ENCODE measurements at regions not wholly inside any gene's neighbourhood (a gene's known extent, or its start where the extent isn't known, plus 50 kb on each side); places are given as distances from the start of the nearest gene placed in this dataset.

- DNase-seq (ENCODE audit: low read depth in 2 of 2): no peak
Measured at GRCh38 chr7:133190650-133191049, 62.2 kb upstream of the EXOC4 start.

DNA sequence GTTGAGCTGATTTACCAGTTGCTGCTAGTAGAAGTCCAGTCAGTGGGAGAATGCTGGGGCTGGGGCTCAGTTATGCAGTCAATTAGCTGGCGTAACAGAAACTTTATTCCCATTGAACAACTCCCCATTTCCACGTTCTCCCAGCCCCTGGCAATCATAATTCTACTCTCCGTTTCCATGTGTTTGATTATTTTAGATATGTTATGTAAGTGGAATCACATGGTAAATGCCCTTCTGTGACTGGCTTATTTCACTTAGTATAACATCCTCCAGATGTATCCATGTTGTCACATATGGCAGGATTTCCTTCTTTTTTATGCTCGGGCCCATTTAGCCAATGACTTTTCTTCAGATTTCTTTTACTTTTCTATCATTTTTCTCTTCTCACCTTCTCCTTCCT is 61.1 kb upstream of the EXOC4 start:
- DNase-seq (ENCODE audit: low read depth in 2 of 2): no peak

DNA sequence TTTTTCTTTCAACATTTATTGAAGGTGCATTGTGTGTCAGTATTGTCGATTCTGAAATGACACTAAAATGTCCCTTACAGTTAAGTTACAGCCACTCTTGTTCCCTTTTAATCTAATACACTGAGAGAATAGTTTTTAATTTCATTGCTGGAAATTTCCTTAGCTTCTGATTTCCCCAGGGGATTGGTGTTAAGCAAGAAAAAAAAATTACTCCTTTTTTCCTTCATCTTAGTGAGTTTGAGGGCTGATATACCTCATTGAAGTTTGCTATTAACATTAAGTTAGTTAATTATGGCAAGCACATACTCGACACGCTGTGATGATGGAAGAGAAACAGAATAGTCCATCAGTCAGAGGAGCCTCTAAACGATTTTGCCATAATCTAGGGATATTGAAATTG is 57.0 kb upstream of the EXOC4 start:
- no peak for DNase-seq (ENCODE audit: low read depth in 2 of 2)

- no peak for DNase-seq (ENCODE audit: low read depth in 2 of 2)
Measured at GRCh38 chr7:133196856-133197612, 55.8 kb upstream of the EXOC4 start.

- no peak for DNase-seq (ENCODE audit: low read depth in 2 of 2)
Measured at GRCh38 chr7:133197972-133198544, 54.8 kb upstream of the EXOC4 start.

GRCh38 chr7:133199831-133200230 is 53.0 kb upstream of the EXOC4 start:
- no peak for DNase-seq (ENCODE audit: low read depth in 2 of 2)

GRCh38 chr7:133201470-133201869 is 51.4 kb upstream of the EXOC4 start:
- DNase-seq (ENCODE audit: low read depth in 2 of 2): no peak

- DNase-seq (ENCODE audit: low read depth in 2 of 2): no peak
Measured at GRCh38 chr7:133202942-133203341, 49.9 kb upstream of the EXOC4 start.
